ENCODE measurements at regions not wholly inside any gene's neighbourhood (a gene's known extent, or its start where the extent isn't known, plus 50 kb on each side); places are given as distances from the start of the nearest gene placed in this dataset.

GRCh38 chr4:110959041-110959643 lies 336.3 kb upstream of the PITX2 start (continued):
- TF ChIP-seq ZBTB11 (CRISPR knock-in tag; IDR thresholded peaks at IDR 0.05): no peak

- no TSS peak for BruUV-seq (replicated peaks)
- DNase-seq (ENCODE audit: low read depth, low spot score) (no peak), FAIRE-seq (no peak), ATAC-seq (no peak)
- H3K27me3 ChIP-seq (replicated peaks in 1 of 2; ENCODE audit: control insufficient read depth in 2 of 2, insufficient read depth in 2 of 2, low read length in 1 of 2): no peaks in the 10 kb centered on the region
- H3K4me1 ChIP-seq (ENCODE audit: control insufficient read depth, insufficient read depth, low read length): no peaks in the 10 kb centered on the region
- no peaks in the 10 kb centered on the region for H4K20me1 ChIP-seq (ENCODE audit: control insufficient read depth, insufficient read depth)
- ChIA-PET POLR2A (no interaction called here), CTCF (no interaction called here), RAD21 (ENCODE audit: unreplicated experiment) (no interaction called here), SMC1A (ENCODE audit: uncharacterized antibody, unreplicated experiment) (no interaction called here)
- H3K9me3 ChIP-seq (replicated peaks; ENCODE audit: control insufficient read depth, insufficient read depth, low read length): no peaks in the 10 kb centered on the region
- intact Hi-C loops (cut with micrococcal nuclease; ENCODE audit: unreplicated experiment): no loop called here
- no peaks in the 10 kb centered on the region for H3K79me2 ChIP-seq (ENCODE audit: control insufficient read depth, insufficient read depth, low read length)
- no peaks in the 10 kb centered on the region for H3K36me3 ChIP-seq (ENCODE audit: control insufficient read depth in 2 of 2, insufficient read depth in 2 of 2, low read length in 1 of 2)
- no peak overlapping the region for H2AFZ ChIP-seq (ENCODE audit: control insufficient read depth, low read depth, low read length)
- no peak overlapping the region for H3K27ac ChIP-seq (ENCODE audit: control insufficient read depth, insufficient read depth)
- in situ Hi-C loops (cut with MboI): loop anchor here (10.0 kb wide), 1 partner anchor 326 kb away; no protein-coding TSS in a partner anchor
- H3K4me2 ChIP-seq (ENCODE audit: control insufficient read depth, insufficient read depth): no peak overlapping the region
- WGBS (ENCODE audit: insufficient coverage, insufficient replicate concordance, low lambda C conversion rate, missing lambda C conversion rate): 77% methylated on average over 3 of the region's 3 CpGs
- no peak overlapping the region for H3K9ac ChIP-seq (ENCODE audit: control insufficient read depth, insufficient read depth, low read length)
- H3K4me3 ChIP-seq: no peak overlapping the region
- TF ChIP-seq MTA3 (IDR thresholded peaks at IDR 0.05; ENCODE audit: borderline replicate concordance, low read length) (no peak), SMAD5 (IDR thresholded peaks at IDR 0.05; ENCODE audit: low read depth) (no peak), RELB (IDR thresholded peaks at IDR 0.05; ENCODE audit: low read depth) (no peak), SIN3A (IDR thresholded peaks at IDR 0.05; ENCODE audit: low read depth, low read length) (no peak), YBX1 (IDR thresholded peaks at IDR 0.05) (no peak), SRF (IDR thresholded peaks at IDR 0.05; ENCODE audit: low read depth in 2 of 2, low read length in 2 of 2) (no peak), PAX5 (IDR thresholded peaks at IDR 0.05; ENCODE audit: borderline replicate concordance, low read depth, low read length) (no peak), ZBTB4 (CRISPR knock-in tag; IDR thresholded peaks at IDR 0.05) (no peak), USF2 (IDR thresholded peaks at IDR 0.05; ENCODE audit: borderline replicate concordance, low read depth, low read length) (no peak), MEF2B (IDR thresholded peaks at IDR 0.05; ENCODE audit: partially characterized antibody, poor library complexity, severe bottlenecking) (no peak), MLLT1 (IDR thresholded peaks at IDR 0.05) (no peak)
Observed at GRCh38 chr4:110961066-110961465, 338.2 kb upstream of the PITX2 start.
